Activated CD4-positive, alpha-beta T cell treated with anti-CD3 and anti-CD28 coated beads, Interleukin-2, amount 50 U/mL, for 4 hours (primary cell): ENCODE measurements at regions not wholly inside any gene's neighbourhood (a gene's known extent, or its start where the extent isn't known, plus 50 kb on each side); places are given as distances from the start of the nearest gene placed in this dataset.
"Not testable (repeated sequence)": the region's sequence is repeated elsewhere in the genome, so short reads cannot be mapped to it uniquely, and the experiment has no call there.

Source experiments
- DNase-seq, 2 experiments: peaks; one replicate each; pipeline ENCODE4 v3.0.0-alpha.2; 2020

DNA sequence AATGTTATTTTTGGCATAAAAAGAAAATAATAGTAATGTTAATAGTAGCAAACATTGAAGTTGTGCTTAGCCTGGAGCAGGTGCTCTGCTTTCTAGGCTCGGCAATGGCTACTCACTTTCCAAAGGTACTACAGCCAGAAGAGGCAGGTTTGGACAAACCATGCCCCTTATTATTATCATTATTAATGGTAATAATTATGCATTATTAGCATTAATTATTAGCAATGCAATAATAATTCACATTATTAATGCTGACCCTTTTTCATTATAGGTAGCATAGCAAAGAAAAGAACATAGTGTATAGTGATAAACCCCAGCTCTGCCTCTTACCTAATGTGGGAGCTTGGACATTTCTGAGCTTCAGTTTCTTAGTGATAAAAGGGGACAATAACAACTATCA, 171.4 kb downstream of the EDEM1 start:
- DNase-seq = no peak

DNA sequence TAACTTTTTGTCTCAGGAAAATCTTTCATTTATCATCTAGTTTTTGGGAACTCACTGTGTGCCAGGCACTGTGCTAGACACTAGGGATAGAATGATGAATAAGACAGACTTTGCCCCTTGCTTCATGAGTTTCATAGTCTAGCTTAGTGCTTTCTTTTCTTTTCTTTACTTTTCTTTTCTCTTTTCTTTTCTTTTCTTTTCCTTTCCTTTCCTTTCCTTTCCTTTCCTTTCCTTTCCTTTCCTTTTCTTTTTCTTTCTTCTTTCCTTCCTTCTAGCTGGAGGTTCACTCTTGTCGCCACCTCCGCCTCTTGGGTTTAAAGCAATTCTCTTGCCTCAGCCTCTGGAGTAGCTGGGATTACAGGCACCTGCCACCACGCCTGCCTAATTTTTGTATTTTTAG, 172.9 kb downstream of the EDEM1 start:
- no peak for DNase-seq

DNA sequence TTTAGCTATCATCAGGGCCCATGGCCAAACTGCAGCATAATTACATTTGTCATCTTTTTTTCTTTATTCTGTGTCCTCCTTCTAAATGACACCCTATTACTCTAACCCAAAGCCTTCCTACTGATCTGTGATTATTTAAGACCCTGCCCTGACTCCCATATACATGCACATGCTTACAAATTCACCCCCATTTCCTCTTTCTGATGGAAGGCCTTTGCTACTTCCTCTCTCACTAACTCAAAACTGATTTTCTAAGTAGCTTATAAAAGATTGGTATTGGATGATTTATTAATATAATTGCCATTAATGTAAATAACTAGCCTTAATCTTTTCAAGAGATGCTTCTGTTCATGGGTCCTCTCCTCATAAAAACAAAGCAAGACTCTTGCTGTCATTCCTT, 179.2 kb downstream of the EDEM1 start:
- DNase-seq = no peak

DNA sequence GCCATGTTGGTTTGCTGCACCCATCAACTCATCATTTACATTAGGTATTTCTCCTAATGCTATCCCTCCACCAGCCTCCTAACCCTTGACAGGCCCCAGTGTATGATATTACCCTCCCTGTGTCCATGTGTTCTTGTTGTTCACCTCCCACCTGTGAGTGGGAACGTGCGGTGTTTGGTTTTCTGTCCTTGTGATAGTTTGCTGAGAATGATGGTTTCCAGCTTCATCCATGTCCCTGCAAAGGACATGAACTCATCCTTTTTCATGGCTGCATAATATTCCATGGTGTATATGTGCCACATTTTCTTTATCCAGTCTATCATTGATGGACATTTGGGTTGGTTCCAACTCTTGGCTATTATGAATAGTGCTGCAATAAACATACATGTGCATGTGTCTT, 184.0 kb downstream of the EDEM1 start:
- DNase-seq = not testable (repeated sequence)

DNA sequence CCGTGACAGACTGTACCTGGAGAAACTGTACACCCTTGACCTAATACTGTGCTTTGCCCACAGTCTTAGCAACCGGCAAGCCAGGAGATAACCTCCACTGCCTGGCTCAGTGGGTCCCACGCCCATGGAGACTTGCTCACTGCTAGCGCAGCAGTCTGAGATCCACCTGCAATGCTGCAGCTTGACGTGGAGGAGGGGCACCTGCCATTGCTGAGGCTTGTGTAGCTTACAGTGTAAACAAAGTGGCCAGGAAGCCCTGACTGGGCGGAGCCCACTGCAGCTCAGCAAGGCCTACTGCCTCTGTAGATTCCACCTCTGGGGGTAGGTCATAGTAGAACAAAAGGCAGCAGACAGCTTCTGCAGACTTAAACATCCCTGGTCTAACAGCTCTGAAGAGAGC, 189.3 kb downstream of the EDEM1 start:
- DNase-seq = no peak

DNA sequence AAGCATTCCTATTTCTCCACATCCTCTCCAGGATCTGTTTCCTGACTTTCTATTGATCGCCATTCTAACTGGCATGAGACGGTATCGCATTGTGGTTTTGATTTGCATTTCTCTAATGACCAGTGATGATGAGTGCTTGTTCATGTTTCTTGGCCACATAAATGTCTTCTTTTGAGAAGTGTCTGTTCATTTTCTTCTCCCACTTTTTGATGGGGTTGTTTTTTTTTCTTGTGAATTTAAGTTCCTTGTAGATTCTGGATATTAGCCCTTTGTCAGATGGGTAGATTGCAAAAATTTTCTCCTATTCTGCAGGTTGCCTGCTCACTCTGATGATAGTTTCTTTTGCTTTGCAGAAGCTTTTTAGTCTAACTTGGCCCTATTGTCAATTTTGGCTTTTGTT, 191.8 kb downstream of the EDEM1 start:
- DNase-seq = not testable (repeated sequence)

DNA sequence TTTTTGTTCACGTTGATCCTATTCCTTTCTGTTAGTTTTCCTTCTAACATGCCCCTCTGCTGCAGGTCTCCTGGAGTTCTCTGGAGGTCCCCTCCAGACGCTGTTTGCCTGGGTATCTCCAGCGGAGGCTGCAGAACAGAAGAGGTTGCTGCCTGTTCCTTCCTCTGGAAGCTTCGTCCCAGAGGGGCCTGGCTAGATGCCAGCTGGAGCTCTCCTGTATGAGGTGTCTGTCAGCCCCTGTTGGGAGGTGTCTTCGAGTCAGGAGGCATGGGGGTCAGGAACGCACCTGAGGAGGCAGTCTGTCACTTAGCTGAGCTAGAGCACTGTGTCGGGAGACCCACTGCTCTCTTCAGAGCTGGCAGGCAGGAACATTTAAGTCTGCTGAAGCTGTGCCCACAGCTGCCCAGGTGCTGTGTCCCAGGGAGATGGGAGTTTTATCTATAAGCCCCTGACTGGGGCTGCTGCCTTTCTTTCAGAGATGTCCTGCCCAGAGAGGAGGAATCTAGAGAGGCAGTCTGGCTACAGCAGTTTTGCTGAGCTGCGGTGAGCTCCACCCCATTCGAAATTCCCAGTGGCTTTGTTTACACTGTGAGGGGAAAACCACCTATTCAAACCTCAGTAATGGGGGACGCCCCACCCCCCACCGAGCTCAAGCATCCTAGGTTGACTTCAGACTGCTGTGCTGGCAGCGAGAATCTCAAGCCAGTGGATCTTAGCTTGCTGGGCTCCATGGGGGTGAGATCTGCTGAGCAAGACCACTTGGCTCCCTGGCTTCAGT, 196.2 kb downstream of the EDEM1 start:
- not testable (repeated sequence) for DNase-seq

DNA sequence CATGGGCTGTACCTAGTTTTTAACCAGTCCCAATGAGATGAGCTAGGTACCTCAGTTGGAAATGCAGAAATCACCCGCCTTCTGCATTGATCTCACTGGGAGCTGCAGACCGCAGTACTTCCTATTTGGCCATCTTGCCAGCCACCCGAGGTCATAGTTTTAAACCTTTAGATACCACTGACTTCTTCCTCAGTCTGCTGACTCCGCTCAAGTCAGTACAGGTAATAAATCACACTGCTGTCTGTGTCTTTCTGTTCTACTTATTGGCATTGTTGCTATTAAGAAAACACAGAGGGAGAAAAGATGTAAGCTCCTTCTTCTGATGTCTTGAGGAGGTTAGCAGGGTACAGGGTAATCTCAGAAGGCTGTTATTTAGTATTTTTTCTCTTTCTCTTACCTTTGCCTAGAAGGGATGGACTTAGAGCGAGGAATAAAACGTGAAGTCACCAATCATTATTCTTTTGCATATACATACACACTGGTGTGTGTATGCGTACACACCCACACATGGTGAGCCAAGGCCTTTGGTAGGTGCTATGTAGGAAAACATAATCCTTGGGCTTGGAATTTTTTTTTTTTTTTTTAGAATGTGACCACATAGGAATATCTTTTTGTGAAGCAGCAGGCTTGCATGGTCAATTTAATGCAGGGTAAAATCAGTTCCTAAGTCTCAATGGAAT, 197.2 kb downstream of the EDEM1 start:
- DNase-seq = no peak

DNA sequence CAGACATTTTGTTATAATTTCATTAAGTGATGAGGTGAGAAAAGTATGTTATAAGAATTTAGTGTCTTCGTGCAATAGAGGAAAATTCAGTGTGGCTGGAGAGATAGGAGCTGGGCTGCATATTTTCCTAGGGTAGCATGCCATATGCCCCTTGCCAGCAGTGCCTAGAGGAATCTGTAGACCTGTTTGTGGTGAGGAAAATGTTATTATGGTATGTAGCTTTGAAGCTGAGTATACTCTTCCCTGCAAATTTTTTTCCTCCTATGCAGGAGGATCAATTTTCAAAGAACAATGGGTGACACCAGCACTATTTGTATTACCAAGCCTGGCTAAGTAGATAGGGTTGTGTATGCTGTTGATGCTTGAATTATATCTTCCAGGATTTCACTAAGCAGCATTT, 200.6 kb downstream of the EDEM1 start:
- no peak for DNase-seq

DNA sequence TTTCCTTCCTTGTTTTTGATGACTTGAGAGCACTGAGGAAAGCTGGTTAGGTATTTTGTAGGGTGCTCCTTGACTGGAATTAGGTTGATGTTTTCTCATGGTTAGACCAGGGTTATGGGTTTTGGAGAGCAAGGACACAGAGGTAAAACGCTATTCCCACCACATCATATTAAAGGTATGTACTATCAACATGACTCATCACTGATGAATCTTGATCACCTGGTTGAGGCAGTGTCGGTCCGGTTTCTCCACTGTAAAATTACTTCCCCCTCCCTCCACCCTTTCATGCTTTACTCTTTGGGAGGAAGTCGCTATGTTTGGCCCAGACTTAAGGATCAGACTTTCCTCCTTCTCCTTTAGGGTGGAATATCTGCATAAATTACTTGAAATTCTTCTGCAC, 201.6 kb downstream of the EDEM1 start:
- no peak for DNase-seq

DNA sequence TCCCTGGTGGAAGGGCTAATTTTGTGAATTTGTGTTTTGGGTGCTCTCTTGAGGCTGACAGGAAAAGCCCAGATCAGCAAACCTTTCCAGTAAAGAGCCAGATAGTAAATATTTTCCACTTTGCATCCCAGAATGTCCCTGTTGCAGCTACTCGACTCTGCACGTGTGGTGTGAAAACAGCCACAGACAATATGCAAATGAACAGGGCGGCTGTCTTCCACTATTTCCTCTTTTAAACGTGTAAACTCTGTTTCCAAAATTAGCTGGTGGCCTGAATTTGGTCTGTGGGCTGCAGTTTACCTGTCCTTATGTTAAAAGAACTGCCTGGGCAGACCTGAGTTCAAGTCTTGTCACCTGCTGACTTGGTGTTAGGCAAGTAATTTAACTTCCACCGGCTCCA, 202.7 kb downstream of the EDEM1 start:
- no peak for DNase-seq

DNA sequence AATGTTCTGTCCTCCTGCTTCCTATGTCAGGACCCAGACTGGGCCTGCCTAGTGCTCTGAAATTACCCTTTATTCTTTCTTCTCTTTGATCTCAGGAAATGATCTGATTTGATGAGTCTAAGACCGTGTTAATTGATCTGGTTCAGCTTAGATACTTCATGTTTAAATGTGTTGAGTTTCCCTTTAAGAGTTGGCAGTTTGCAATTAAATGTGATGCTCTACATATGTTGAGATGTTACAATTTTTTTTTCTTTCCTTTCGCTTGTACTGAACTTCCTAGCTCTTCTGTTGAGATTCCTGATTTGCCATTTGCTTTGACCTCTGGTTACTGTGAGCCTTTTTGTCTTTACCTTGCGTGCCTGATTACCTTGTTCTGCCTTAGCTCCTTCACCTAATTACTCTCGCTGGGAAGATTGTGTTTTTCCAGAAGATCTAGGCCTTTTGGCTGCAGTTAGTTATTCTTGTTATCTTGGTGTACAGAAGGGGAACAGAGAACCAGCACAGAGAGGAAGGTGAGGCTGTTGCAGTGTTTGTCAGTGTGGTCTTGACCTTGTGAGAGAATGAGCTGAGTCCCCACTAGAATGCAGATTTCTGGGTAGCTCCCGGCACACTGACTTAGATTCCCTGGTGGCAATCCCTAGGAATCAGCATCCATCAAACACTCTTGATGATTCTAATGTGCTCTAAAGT, 203.6 kb downstream of the EDEM1 start:
- no peak for DNase-seq

DNA sequence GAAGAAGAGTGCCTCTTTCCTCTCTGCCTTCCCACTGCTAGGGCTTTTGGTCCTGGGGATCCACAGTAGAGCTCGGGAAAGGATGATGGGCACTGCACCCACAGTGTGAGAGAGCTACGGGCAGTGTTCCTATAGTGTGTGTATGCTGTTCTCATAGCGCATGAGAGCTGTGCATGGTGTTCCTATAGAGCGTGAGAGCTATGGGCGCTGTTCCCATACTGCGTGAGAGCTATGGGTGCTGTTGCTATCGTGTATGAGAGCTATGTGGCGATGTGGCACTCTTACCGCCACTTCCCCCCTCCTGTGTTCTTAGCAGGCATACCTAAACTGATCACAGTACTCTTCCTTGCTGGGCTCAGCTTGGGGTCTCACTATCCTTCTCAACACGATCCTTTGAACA, 213.5 kb downstream of the EDEM1 start:
- no peak for DNase-seq

DNA sequence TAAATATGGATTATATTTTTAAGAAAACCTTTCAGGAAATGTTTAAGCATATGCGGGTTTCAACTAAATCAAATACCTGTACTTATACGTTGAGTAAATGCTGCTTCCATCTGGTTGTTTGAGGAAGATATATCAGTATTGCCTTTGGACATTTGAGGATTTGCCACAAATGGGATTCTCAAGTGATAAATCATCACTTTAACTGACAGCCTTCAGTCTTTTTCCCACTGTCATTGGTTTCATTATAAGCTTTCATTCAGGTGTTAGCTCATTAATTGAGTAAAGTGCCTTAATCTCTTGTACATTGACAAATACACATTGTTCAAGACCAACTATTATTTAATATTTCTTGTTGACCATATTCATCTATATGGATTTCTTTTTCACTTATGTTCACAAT, 217.2 kb downstream of the EDEM1 start:
- no peak for DNase-seq

DNA sequence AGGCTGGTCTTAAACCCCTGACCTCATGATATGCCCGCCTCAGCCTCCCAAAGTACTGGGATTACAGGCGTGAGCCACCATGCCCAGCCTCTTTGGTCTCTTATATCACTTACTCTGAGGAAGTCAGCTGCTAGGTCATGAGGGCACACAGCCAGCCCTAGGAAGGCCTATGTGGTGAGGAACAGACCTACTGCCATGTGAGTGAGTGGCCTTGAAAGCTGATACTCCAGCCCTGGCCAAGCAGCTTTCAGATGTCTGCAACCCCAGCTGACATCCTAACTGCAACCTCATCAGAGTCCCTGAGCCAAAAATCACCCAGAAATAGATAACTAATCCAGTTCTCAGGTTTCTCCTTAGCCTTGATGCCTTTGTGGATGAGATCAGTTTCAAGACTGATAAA, 224.3 kb downstream of the EDEM1 start:
- no peak for DNase-seq

DNA sequence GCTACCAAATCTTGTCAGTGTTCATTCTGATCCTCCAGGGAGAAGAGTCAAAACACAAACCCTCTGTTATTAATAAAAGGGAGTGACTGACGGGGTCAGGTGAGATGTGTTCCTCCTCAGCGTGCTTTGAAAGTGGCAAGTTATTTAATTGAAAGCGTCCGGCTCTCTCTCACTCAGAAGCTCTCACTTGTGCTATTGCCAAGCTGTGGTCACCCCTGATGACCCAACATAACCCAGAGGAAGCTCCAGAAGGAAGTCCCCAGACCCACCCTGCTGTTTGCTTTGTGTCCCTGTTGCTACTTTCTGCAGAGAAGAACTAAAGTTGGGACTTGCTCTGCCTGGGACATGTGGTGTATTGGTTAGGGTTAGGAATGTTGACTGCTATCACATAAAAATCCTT, 235.6 kb downstream of the EDEM1 start:
- no peak for DNase-seq

DNA sequence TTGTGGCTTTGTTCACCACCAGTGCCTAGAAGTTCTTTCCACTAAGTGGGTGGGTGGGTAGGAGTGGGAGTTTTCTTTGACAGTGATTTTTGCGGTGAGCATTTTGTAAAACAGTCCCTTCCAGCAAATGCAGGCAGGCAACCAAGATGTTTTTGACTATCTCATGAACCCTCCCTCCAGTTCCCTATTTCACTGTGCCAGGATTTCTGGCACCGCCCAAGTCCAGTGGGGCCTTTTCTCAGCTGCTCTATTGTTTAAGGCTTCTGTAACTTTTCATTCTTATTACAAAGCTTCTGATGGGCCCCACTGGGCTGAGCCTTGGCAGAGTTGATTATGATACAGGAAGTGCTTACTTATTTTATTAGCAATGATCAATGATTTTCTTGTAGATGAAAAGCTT, 236.0 kb downstream of the EDEM1 start:
- DNase-seq = no peak

DNA sequence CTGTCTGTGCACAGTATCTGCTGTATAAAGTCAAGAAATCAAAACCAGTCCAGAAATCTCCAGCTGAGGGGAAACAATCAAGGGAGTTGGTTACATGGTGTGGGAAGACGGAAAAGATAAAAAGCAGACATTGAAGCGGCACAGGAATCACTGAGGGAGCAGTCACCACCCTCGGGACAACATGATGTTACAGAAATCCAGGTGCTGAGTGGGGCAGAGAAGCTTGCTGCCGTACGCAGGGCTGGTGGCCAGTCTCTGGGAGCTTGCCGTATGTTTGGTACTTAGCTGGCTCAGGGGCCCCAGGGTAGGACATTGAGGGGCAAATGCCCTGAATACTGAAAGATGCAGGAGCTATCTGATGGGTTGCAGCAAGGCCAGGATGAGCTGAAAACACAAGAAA, 237.9 kb downstream of the EDEM1 start:
- DNase-seq = no peak

DNA sequence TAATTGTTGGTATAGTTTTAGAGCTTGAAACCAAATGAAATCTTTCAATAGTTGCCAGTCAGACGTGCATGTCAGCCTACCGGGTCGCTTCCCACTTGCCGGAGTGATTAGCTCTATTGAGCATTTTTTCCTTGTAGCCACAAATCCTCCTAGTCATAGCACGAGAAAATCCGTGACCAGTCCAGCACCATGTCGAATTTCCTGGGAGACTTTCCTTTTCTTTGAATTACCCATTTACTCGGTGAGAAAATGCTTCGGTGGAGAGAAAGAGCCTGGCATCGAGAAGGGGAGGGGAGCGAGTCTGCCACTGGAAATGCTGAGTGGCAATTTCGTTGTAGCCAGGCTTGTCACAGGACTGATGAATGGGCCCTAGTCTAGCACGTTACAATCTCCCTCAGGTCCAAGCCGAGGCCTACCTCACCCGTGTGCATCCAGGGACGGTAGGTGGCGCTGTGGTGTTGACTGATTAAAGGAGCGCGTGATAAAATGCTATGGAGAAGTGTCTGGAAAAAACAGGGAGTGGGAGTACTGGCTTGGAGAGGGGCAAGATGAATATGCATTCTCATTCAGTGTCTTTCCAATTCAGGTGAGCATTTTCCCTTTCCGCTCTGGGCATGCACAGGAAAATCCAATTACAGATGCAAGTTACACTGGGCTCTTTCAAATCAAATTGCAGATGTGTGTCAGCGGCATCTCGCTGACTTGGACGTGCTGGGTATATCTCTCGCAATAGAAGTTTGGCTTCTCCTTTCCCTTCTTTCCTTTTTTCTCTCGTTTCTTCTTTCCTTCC, 238.8 kb downstream of the EDEM1 start:
- peak; percentile 42 to 47 for DNase-seq

DNA sequence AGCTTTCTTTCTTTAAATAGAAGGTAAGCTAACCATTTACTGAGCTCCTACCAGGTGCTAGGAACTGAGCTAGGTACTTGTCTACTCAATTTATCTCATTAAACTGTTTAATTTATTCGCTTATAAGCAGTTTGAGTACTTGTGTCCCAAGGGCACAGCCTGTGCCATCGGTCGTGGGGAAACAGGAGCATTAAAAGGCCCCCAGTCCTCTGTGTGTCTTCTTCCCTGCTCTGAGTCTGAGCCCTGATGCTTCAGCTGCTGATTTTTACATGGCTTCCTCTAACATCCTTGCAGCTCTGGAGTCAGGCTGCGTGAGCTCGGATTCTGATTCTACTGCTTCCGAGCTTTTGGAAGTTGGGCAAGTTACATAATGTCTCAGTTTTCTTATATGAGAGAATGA, 239.5 kb downstream of the EDEM1 start:
- no peak for DNase-seq

DNA sequence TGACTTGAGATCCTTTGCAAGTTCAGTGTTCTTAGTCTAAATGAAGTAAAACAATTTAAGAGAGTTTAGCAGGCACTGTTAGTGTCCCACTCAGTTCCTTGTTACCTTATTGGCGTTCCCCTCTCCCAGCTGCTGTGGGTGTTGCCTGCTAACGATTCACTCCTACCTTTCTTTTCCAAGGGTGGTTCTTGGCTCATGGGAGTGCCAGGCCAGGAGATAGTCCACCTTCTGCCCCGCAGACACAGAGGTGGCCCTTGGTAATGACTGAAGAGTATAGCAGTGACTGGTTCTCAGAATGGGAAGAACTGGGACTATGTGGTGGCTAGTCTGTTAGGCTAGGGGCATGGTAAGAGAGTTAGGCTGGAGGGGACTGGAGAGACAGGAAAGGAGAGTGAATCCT, 240.4 kb downstream of the EDEM1 start:
- DNase-seq = no peak

DNA sequence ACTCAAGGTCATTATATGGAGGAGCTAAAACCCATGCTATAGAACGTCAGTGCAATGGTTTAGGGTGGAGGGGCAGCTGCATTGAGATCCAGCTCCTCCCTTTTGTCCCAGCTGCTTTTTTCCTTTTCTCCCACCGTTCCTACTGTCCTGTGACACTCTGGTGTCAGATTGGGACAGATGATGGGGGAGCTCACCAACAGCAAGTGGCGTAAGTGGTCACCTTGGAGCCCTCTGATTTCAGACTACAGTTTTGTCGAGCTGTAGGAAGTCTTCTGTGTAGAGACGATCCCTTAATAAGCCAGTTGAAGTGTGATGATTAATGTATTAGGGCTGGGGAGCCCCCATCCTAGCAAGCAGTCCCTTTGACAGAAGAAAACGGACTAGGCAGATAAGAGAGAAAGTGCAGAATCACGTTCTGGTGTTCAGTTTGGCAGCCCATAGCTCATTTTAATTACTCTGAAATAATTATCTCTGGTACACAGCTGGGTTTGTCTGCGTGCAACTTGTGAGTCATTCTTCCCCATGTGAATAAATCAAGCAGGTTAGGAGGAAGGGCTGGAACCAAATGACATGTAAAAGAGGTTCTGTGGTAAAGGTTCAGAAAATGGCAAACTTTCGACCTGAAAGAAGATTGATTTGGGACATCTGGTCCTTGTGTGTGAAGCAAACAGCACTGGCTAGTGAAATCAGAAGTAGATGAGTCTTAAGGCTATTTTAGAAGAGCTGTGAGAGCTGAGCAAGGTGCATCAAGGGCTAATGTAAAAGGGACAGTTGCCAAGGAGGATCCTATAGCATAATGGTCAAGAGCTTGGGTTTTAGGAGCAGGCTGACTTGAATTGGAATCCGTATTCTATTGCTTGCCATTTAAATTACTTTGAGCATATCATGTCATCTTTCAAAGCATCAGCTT, 241.4 kb downstream of the EDEM1 start:
- DNase-seq = no peak
